NCI-H748 (cell line): ENCODE measurements at regions not wholly inside any gene's neighbourhood (a gene's known extent, or its start where the extent isn't known, plus 50 kb on each side); places are given as distances from the start of the nearest gene placed in this dataset.
A peak's percentile ranks its signal among the peaks of the same experiment; 100 is the strongest.

Source experiments
- DNase-seq: peaks from one replicate; lab custom pipeline; 2025; ENCODE audit not compliant: unreplicated experiment; lab: John Stamatoyannopoulos, UW

DNA sequence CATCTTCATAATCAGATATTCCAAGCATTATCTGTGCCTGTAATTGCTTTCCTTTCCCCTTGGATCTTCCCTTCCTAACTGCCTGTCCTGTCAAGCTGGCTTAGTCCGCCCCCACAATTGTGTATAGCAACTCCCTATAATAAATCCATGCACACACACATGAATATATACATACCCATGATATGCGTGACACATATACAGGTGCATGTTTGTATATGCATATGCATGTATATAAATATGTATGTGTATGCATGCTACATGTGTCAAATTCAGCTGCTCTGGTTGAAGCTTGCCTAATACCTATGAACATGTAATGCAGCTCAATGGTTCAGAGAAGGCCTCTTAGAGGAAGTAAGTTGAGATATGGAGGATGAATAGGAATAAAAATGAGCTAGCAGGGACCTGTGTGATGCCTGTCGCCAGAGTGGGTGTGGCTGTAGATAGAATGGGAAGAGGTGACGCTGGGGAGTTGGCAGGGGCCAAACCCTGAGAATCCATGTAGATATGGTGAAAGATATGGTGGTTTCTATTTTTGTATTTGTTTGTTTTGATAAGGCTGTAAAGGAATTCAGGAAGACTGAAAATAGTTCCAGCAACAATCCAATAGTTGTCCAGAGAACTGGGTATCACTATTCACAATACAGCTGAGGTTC lies 595.0 kb upstream of the BOD1L1 start:
- DNase-seq: no peak

DNA sequence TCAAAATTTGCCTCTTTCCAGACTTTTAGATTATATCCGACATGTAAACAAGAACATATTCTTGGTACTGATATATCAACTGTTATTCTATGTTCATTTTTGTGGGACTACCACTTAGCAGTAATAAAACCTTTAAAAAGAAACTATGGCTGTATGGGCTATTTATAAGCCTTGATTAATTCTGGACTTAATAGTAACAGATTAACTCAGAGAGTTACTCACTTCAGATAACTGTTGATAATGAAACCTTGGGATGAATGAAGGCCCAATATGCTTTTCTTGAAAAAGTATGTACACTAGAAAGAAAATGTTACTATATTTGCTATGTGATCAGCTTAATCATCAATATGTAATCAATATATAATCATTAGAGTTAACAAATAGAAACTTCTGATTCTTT lies 595.9 kb upstream of the BOD1L1 start:
- DNase-seq: no peak

DNA sequence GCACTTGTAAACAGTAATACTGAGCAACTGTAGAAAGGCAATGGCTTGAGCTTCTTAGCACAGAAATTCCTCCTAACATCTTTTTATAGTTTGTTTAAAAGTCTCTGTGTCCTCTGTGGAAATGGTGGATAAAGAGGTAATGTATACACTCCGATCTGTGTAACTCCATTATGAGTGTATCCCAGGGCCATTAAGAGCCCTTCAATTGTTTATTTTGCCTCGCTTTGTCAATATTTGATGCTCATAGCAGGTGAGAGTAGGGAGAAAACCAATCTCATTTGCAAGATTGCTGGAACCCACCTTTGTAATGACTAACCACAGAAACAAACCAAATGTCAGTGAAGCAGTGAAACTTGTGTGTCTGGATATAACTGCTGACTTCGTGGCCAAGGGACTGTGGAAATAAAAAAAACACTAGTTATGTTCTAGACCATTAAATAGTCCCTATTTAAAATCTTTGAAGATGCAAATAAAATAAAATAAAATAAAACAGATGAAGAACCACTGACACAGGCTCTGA lies 598.2 kb upstream of the BOD1L1 start:
- DNase-seq: peak; percentile 97

DNA sequence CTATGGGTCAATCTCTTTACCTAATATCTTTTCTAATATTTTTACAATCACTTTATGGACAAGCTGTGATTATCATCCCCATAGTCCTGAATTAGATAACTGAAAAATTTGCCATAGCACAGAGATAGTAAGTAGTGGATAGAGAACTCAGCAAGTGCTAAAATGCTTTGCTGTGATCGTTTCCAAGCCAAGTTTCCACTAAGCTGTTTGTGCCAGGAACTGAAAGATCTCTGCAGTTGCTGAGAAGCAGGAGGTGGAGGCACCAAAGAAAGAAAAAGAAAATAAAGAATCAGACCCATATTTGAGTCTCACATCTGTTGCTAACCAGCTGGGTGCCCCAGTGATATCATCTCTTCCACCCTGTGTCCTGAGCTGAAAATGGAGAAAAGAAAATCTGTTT lies 605.6 kb upstream of the BOD1L1 start:
- no peak for DNase-seq

DNA sequence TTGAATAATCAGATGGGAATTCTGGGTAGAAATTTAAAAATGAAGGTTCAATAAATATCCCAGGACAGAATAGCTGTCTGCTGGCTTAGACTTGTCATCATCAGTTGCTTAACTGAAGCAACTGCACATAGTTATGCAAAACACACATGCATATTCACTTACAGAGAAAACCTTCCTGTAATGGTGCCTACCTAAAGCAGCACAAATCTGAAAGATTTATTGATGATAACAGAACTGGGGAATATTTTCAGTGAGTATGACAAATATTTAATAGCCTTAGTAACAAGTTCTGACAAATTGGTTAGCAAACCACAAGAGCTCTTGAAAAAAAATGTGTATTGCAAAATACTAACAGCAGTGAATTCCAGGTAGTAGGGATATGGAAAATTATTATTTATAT lies 606.8 kb upstream of the BOD1L1 start:
- no peak for DNase-seq

DNA sequence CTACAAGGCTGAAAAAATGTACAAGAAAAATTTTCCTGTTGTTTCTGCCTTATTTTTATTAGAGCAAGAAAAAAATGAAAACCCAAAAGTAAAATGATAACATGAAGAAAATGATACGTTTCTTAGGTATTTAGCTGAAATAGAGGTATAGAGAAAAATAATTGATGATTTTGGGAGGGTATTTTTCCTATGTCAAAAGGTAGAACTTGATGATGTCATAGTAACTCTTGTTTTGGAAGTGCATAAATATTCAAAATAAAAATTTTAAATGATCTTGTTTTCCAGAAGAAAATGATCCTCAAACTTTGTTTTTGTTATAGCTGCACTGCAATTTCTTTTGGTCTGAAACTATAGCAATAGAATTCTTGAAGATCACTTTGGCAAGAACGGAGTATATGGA lies 608.8 kb upstream of the BOD1L1 start:
- DNase-seq: no peak

DNA sequence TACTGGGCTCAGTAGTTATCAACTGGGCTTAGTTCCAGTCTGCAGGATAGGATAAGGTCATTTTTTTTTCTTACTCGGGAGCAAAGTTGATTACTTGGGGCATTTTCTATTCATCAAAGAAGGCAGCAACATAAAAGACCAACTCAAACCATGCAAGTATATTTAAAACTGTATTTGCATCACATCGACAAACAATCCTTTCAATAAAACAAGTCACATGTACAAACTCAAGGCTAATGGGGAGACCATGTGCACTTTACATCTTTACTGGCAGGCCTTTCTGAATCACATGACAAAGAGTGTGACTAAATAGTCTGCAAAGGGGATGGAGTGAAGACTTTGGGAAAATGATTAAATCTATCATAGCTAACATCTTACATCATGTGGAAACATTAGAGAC lies 610.4 kb upstream of the BOD1L1 start:
- no peak for DNase-seq

DNA sequence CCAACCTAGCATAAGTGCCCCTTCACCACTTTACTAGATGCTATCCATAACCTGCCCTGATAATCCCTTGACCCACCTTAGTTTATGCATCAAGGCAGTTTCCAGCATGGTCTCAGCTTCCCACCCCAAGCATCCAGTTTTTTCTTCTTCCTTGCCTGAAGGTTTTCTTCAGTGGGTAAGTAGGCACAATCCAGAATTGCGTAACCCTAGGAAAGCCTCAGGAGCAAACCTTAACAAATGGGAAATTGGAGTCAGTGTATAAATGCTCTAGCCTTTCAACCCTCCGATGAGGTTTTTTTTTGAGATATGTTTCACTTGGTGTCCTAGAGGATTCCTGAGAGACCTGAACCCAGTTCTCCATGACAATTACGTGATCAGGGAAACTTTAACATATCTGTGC lies 614.0 kb upstream of the BOD1L1 start:
- no peak for DNase-seq

DNA sequence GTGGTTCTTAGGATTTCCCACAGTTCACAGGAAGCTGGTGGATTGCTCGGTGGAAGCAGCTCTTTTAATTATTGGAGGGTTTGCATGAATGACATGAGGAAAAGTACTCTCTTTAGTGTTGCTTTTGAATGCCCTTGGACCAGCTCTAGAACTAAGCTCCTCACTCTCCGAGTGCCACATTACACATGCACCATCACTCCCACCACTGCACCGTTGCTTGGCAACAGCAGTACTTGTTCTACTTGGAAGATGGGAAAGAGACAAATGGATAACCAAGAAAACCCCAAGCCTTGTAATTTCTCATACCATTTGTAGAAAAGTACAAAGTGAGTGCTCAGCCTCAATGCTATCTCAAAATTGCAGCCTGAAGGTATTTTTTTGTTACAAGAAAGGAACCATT lies 620.2 kb upstream of the BOD1L1 start:
- DNase-seq: peak; percentile 49

DNA sequence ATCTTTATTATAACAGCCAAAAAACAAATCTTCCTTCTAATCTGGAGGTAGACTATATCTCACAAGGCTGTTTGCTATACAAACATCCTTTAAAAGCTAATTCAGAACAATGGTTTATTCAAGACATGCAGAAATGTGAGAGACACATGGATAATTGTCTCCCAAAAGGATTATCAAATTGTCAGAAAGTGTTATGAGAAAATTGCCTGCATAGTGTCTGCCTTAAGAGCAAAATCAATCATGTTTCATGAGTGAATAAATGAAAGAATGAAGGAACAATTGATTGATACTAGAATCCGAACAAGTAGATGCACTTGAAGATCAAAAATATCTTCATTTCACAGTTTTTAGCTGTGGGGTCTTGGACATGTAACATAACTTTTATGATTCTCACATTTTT lies 621.7 kb upstream of the BOD1L1 start:
- DNase-seq: no peak

DNA sequence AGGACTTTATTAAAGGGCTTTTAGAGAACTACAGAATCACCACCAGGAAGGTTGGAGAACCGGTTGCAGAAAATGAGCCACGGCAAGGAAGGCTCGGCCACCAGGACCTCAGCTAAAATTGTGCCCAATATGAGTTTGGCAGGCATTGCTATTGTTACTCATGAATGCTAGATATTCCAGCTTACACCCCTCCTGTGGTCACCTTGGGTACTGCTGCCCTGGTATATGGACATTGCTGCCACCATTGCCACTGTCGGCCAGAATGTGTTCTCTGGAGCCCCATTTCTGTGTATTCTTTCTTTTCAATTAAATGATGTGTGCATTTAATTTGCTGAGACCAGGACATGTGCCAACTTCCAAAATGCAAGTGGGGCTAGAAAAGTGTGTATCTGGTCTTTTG lies 626.7 kb upstream of the BOD1L1 start:
- DNase-seq: peak; percentile 51

DNA sequence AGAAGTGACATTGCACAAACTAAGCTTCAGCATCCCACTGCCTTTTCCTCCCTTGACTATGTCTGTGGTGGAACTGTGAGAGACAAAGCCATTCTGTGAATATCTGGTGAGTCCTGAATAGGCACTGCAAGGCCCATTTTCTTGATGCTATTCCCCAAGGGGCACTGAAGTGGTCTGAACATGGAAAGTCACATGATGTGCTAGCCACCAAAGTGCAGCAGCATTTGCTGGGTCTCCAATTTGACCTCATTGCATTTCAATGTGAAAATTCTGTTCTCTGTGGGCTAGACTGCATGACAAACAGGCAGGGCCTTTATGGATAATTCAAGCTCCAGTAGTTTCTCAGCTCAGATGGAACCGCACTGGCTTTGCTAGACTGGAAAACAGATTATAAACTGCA lies 627.4 kb upstream of the BOD1L1 start:
- DNase-seq: no peak

DNA sequence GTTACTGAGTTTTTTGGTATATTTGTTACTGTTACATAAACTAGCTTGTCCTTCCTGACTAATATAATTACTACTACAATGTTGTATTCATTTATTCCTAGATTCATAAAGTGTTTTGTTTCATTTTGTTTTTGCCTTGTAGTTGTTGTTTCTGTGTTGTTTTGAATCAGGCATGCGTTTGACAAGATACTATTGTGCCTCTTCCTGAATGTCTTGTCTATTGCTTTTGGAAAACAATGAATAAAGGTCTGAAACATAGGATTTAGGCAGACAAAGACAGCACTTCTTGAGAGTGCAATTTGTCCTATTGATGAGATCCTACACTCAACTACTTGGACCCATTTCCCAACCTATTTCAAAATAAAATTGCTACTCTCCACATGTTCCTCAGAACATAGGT lies 630.4 kb upstream of the BOD1L1 start:
- no peak for DNase-seq

DNA sequence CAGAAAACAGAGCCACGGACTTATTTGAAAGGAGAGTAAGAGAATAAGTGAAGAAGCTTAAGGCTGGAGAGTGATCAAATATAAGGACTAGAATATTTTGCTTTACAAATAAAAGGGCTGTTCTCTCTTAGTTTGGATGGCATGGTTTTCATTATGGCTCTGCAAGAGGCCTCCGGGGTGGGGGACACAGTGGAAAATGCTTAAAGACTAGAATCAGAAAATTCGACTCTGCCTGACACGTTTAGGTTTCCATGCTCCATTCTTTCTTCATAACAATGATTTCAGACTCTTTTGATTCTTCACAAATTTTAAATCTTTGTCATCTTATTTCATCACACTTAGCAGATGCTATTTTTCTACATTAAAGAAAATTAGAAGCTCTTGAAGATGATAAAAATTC lies 632.4 kb upstream of the BOD1L1 start:
- DNase-seq: no peak

DNA sequence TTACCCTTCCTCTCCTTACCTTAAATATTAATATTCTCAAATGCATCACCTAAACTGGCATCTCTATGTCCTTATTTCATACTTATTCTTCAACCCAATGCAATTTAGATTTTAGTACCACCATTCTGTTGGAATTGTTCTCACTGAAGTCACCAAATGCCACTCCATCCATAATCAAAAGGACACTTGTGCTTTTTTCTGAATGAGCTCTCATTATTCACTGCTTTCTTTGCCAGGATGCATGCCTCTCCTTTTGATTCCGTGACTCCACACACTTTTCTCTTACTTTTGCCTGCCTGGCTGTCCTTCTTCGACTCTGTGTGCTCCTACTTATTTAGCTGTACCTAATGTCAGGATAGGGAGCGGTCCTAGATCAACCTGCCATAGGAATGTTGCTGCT lies 633.1 kb upstream of the BOD1L1 start:
- no peak for DNase-seq

DNA sequence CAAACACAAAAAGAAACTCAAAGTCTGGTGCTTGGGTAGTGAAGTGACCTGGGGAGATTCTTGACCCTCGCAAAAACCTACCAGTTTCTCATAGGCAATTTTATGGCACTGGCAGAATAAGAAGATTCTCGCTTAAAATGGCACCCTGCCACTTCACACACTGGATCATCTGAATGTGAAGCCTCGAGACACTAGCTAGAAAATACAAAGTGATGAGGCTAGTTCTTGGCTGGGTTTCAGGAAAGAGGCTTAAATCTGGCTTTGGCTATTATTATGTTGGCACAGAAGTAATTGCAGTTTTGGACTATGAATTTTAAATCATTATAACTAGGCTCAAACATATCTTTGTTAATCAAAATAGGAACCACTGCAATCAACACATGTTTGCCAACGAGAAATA lies 634.7 kb upstream of the BOD1L1 start:
- no peak for DNase-seq

DNA sequence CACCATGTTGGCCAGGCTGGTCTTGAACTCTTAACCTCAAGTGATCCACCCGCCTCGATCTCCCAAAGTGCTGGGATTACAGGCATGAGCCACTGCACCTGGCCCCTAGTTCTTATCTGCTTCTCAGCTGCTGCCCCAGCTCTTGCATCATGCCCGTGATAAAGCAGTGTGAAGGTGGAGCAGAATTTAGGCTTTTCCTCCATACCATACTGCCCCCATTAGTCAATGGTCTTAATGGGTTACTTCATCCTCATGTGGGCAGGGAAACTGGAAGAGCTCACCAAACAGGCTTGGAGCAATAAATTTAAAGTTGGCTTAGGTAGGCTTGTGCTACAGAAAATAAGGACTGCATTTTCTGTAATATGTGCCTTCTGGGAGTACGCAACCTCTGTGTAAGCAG lies 636.9 kb upstream of the BOD1L1 start:
- peak; percentile 54 for DNase-seq

DNA sequence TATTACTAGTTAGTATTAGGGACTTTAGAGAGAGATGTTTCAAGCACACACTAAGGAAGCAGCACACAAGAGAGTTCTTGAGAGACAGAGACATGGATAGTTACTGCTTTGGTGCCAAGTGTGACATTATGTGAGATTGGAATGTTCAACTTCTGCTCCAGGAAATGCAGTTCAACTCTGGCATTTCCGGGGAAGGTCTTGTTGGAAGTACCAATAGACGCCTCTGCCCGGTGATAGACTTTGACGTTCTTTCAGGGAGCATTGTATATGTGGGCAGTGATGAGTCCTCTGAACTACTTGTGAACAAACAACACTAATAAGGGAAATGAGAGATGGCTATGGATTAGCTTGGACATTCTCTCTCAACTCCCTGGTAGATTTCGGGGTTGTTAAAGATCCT lies 638.1 kb upstream of the BOD1L1 start:
- no peak for DNase-seq

DNA sequence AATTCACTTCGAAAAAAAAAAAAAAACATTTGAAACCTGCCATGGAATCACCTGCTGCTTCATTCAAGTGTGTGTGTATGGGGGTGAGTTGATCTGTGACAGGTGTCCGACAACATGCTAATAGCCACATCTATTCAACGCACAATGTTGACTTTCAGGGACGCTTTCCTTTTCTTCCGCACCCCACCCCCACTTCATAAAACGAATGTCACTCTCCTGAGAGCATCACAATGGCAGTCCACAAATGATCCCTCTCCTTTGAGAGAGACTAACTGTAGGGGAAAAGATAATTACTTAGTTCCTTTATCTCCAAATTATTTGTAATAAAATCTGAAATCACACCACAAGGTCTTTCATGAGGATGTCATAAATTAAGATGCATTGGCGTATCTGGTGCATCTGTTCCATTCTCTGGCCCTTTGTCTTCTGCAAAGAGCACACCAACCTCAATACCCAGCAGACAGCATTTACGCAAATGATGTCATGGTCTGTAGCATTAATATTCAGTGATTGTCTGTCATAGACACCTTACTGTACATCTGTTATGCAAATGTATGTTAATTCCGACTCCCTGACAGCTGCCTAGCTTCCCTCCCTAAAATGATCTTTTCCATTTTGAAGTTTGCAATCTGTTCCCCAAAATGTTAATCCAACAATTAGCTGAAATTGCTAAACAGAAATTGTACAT lies 640.0 kb upstream of the BOD1L1 start:
- peak; percentile 99 for DNase-seq

DNA sequence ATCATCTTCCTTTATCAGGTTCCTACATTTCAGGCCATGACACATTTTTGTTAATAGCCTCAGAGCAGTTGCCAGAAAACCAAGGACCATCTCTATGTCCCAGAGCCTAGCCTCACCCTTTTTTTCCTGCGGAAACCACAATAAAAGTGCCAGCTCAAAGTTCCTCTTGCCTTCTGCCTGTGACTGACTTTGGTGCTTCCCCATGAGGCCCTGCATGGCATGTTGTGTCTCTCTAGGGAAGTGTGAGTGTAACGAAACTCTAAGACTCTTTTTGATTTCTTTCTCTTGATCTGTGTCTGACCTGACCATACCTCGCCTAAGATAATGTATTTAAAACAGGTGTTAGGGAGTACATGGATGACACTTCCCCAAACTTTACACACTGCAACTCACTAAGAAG lies 642.3 kb upstream of the BOD1L1 start:
- DNase-seq: no peak

DNA sequence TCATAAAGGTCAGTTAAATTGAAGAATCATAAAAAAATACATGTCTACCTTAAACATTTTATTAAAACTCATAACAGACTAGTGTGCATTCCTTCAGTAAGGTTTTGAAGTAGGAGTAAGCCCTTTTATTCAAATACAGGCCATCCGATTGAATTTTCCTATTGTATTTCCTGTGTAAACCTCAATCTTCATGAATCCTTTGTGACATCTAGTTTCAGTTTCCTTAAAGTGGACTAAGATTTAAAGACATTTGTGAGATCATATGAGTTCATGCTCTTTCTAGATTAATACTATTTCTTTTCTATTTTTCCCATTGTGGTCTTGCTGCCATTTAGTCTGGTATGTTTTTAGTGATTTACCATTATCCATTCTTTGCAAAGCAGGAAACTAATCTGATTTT lies 644.7 kb upstream of the BOD1L1 start:
- DNase-seq: no peak

DNA sequence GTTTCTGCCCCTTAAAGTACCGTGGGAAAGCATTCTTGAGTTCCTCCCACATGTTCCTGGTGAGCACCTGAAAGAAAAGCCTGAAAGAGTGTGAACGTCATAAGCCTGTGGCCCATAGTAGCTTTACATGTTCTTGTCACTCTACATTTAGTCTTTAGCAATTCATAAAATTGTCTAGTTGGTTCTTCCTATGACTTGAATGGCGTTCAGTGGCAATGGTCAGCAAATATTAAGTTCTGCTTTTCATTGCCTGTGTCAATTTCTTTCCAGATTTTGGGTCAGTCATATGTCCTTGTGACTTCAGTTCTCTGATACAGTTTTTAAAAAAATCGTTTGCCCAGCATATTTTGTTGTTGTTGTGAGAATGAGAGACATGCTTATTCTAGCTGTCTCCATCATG lies 650.0 kb upstream of the BOD1L1 start:
- DNase-seq: no peak

DNA sequence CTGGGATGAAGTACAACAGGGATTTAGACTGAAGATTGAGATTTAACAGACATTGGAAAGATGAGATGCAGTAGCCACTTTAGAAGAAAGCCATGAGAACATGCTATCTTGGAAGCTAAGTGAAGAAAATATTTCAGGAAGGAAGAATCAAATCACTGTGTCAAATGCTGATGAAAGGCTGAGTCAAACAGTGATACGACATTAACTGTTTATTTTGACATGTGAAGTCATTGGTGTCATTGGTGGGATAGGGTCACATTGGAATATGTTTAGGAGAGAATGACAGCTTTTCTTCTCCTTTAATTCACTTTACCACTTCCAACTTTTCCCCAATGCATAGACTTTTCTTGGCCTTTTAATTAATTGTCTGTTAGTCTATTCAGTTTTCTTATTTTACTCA lies 653.0 kb upstream of the BOD1L1 start:
- no peak for DNase-seq
